GM12878 (cell line): ENCODE measurements at regions not wholly inside any gene's neighbourhood (a gene's known extent, or its start where the extent isn't known, plus 50 kb on each side); places are given as distances from the start of the nearest gene placed in this dataset.

Experiments
- ATAC-seq: fragments of 200-7000 bp; cut with Tn5 transposase; 3 replicates; pipeline ENCODE4 v1.9.1; 2020; ENCODE audit warnings: mild to moderate bottlenecking, moderate library complexity
- BruUV-seq: library from RNA; stranded (reverse); fragments of 400-500 nt; replicated peaks from 2 replicates; lab custom pipeline; 2021; lab: Mats Ljungman, UMichigan
- CTCF ChIA-PET: fragments of 300-600 bp; sonication (Branson Sonifier 250); formaldehyde crosslinking; extraction: SDS; loops from one replicate; lab custom pipeline; 2021; ENCODE audit warnings: inconsistent platforms; lab: Yijun Ruan, JAX
- POLR2A ChIA-PET: fragments of 350-600 bp; formaldehyde crosslinking; extraction: SDS; loops from one replicate; lab custom pipeline; 2021; ENCODE audit warnings: inconsistent platforms; lab: Charles Lee
- RAD21 ChIA-PET: fragments of 300-600 bp; sonication (Branson Sonifier 250); formaldehyde crosslinking; loops from one replicate; lab custom pipeline; 2023; ENCODE audit warnings: antibody characterized with exemption; ENCODE audit not compliant: unreplicated experiment; lab: Charles Lee
- SMC1A ChIA-PET: fragments of 300-600 bp; sonication (Branson Sonifier 250); formaldehyde crosslinking; loops from one replicate; lab custom pipeline; 2023; ENCODE audit not compliant: unreplicated experiment, uncharacterized antibody; lab: Charles Lee
- DNase-seq: peaks from one replicate; pipeline ENCODE4 v3.0.0-alpha.2; 2011; ENCODE audit warnings: low read depth, low spot score
- FAIRE-seq: peaks from 3 replicates; lab custom pipeline; 2011; peaks lifted over from hg19 to GRCh38; lab: Jason Lieb, UNC
- H2AFZ ChIP-seq: 2 replicates; pipeline ENCODE4 v1.6.0; 2011; ENCODE audit warnings: low read depth, low read length, control low read depth; ENCODE audit not compliant: control insufficient read depth
- H3K27ac ChIP-seq: 2 replicates; pipeline ENCODE4 v1.5.1; 2011; ENCODE audit warnings: control low read depth; ENCODE audit not compliant: control insufficient read depth, insufficient read depth
- H3K27me3 ChIP-seq, 2 experiments: replicated peaks in 1 of 2; 2 replicates each; pipeline versions ENCODE4 v1.6.0 to v1.6.1; 2011; ENCODE audit warnings: low read length in 1 of 2; ENCODE audit not compliant: control insufficient read depth in 2 of 2, insufficient read depth in 2 of 2
- H3K36me3 ChIP-seq, 2 experiments: 2 replicates each; pipeline ENCODE4 v1.5.1; 2011; ENCODE audit warnings: low read length in 1 of 2; ENCODE audit not compliant: control insufficient read depth in 2 of 2, insufficient read depth in 2 of 2
- H3K4me1 ChIP-seq: 2 replicates; pipeline ENCODE4 v1.6.1; 2011; ENCODE audit warnings: mild to moderate bottlenecking, low read length, moderate library complexity, mixed read lengths; ENCODE audit not compliant: control insufficient read depth, insufficient read depth
- H3K4me2 ChIP-seq: 2 replicates; pipeline ENCODE4 v1.6.0; 2011; ENCODE audit warnings: control low read depth; ENCODE audit not compliant: control insufficient read depth, insufficient read depth
- H3K4me3 ChIP-seq: fragments of 200-600 bp; sonication (generic); 2 replicates; pipeline ENCODE4 v1.5.1; 2016
- H3K79me2 ChIP-seq: 2 replicates; pipeline ENCODE4 v1.6.0; 2011; ENCODE audit warnings: low read length; ENCODE audit not compliant: control insufficient read depth, insufficient read depth
- H3K9ac ChIP-seq: 2 replicates; pipeline ENCODE4 v1.8.0; 2011; ENCODE audit warnings: low read length, control low read depth, mixed read lengths; ENCODE audit not compliant: control insufficient read depth, insufficient read depth
- H3K9me3 ChIP-seq: replicated peaks from 3 replicates; pipeline ENCODE4 v1.5.1; 2011; ENCODE audit warnings: mild to moderate bottlenecking, low read length; ENCODE audit not compliant: control insufficient read depth, insufficient read depth
- H4K20me1 ChIP-seq: 2 replicates; pipeline ENCODE4 v1.6.0; 2011; ENCODE audit not compliant: control insufficient read depth, insufficient read depth
- BHLHE40 ChIP-seq, 2 experiments: fragments of 450-650 bp in 1 of 2; IDR thresholded peaks; 2 replicates each; pipeline ENCODE4 v1.6.1; 2011 to 2017; ENCODE audit warnings: low read depth in 2 of 2, borderline replicate concordance in 1 of 2, improper control_type of control experiment in 1 of 2, low read length in 1 of 2, mild to moderate bottlenecking in 1 of 2
- EGR1 ChIP-seq, 2 experiments: IDR thresholded peaks; 1 replicate in 1 of 2; 2 replicates in 1 of 2; pipeline ENCODE4 v1.6.1; 2011 to 2012; ENCODE audit warnings: low read depth in 2 of 2, low read length in 2 of 2, borderline replicate concordance in 1 of 2, mild to moderate bottlenecking in 1 of 2, moderate library complexity in 1 of 2
- HCFC1 ChIP-seq: fragments of 150-350 bp; IDR thresholded peaks from 2 replicates; pipeline ENCODE4 v1.6.1; 2014; ENCODE audit warnings: low read length
- MEF2A ChIP-seq: IDR thresholded peaks from 2 replicates; pipeline ENCODE4 v1.6.1; 2011; ENCODE audit warnings: low read depth, mild to moderate bottlenecking, low read length, moderate library complexity; ENCODE audit not compliant: insufficient read depth
- MXI1 ChIP-seq: fragments of 150-350 bp; IDR thresholded peaks from 2 replicates; pipeline ENCODE4 v1.6.1; 2011; ENCODE audit warnings: low read depth, mild to moderate bottlenecking, inconsistent platforms, low read length, improper control_type of control experiment
- PBX3 ChIP-seq: IDR thresholded peaks from 2 replicates; pipeline ENCODE4 v1.6.1; 2011; ENCODE audit warnings: mild to moderate bottlenecking, low read depth, low read length, moderate library complexity; ENCODE audit not compliant: insufficient replicate concordance
- RBBP5 ChIP-seq: fragments of 200-600 bp; sonication (generic); conservative IDR thresholded peaks from 2 replicates; pipeline ENCODE4 v1.6.1; 2016
- SP1 ChIP-seq: IDR thresholded peaks from one replicate; pipeline ENCODE4 v1.6.1; 2011; ENCODE audit warnings: low read depth, low read length
- SREBF2 ChIP-seq: IDR thresholded peaks from 2 replicates; pipeline ENCODE4 v1.6.1; 2012; ENCODE audit warnings: mild to moderate bottlenecking, low read length
- SRF ChIP-seq, 2 experiments: IDR thresholded peaks; 2 replicates each; pipeline ENCODE4 v1.6.1; 2011; ENCODE audit warnings: low read depth in 2 of 2, low read length in 2 of 2, mild to moderate bottlenecking in 1 of 2, moderate library complexity in 1 of 2
- STAT3 ChIP-seq: IDR thresholded peaks from 2 replicates; pipeline ENCODE4 v1.6.1; 2011; ENCODE audit warnings: low read depth, low read length, improper control_type of control experiment
- TARDBP ChIP-seq: IDR thresholded peaks from 2 replicates; pipeline ENCODE4 v1.6.1; 2016; ENCODE audit warnings: borderline replicate concordance
- YY1 ChIP-seq: IDR thresholded peaks from 2 replicates; pipeline ENCODE4 v1.6.1; 2011; ENCODE audit warnings: low read depth, mild to moderate bottlenecking, low read length
- ZNF274 ChIP-seq: IDR thresholded peaks from one replicate; pipeline ENCODE4 v1.8.0; 2011; ENCODE audit not compliant: insufficient read length, insufficient read depth
- WGBS: methylation state at CpG from one replicate; pipeline ENCODE4 v1.1.6; 2016; ENCODE audit warnings: low lambda C conversion rate; ENCODE audit not compliant: insufficient replicate concordance, insufficient coverage; ENCODE audit errors: missing lambda C conversion rate; 5-methylcytosine and 5-hydroxymethylcytosine counted together
- in situ Hi-C: fragments of 300-500 bp; cut with MboI; formaldehyde crosslinking; loops from 9 replicates; pipeline ENCODE4 v1.14.3; 2018; ENCODE audit warnings: mixed read lengths
- intact Hi-C: fragments of 100-400 bp; cut with micrococcal nuclease; formaldehyde crosslinking; loops from one replicate; pipeline ENCODE4 v1.14.2; 2022; ENCODE audit not compliant: unreplicated experiment
- TF ChIP-seq, protein P1 (sequence below): fragments of 150-350 bp; IDR thresholded peaks from 2 replicates; pipeline ENCODE4 v1.6.1; 2014; ENCODE audit warnings: mild to moderate bottlenecking, low read depth, low read length

DNA sequence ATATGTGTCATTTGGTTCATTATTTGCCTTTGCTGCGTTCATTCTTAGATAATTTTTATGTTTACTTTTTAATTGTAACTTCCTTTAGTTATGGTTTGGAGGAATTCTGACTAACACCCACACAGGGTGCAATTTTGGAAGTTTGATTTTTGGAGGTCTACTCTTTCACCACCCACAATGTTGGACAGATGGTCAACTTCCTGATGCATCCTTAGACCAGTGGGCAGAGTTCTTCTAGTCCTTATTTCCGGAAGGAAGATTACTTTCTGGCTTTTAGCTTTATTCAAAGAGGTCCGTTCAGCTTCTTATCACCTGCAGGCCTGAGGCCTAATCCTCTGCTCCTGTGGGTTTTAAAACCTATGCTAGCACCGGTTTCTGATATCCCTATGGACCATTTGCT, 126.7 kb downstream of the MTX3 start:
- ChIA-PET POLR2A (no interaction called here), SMC1A (interaction anchor here (1.2 kb wide), 1 partner anchor 310 kb away, joined by 3 read pairs; no protein-coding TSS in a partner anchor), RAD21 (no interaction called here), CTCF (interaction anchor here (1.1 kb wide), 1 partner anchor 219 kb away, joined by 4 read pairs; no protein-coding TSS in a partner anchor)
- no peaks in the 10 kb centered on the region for H3K36me3 ChIP-seq
- no peak overlapping the region for H2AFZ ChIP-seq
- FAIRE-seq (no peak), DNase-seq (no peak), ATAC-seq (no peak)
- no peak overlapping the region for H3K4me2 ChIP-seq
- no peaks in the 10 kb centered on the region for H3K9me3 ChIP-seq
- no peaks in the 10 kb centered on the region for H3K79me2 ChIP-seq
- H3K4me1 ChIP-seq: no peaks in the 10 kb centered on the region
- no peak overlapping the region for H3K27ac ChIP-seq
- no TSS peak for BruUV-seq
- H4K20me1 ChIP-seq: no peaks in the 10 kb centered on the region
- H3K4me3 ChIP-seq: no peak overlapping the region
- WGBS: 45% methylated on average over 4 of the region's 4 CpGs
- H3K9ac ChIP-seq: no peak overlapping the region
- intact Hi-C loops (no loop called here), in situ Hi-C loops (no loop called here)
- H3K27me3 ChIP-seq: peaks cover 0 to 6% of the 10 kb centered on the region in 2 experiments; a peak in 3 of 4 replicates
- TF ChIP-seq SREBF2 (no peak), EGR1 (IDR thresholded peaks at IDR 0.05; ENCODE audit: borderline replicate concordance in 1 of 2, low read depth in 2 of 2, low read length in 2 of 2) (no peak), SP1 (no peak), MXI1 (no peak), TARDBP (no peak), HCFC1 (no peak), SRF (IDR thresholded peaks at IDR 0.05; ENCODE audit: low read depth in 2 of 2, low read length in 2 of 2) (no peak), YY1 (no peak), ZNF274 (no peak), PBX3 (no peak), RBBP5 (no peak), MEF2A (no peak), BHLHE40 (IDR thresholded peaks at IDR 0.05; ENCODE audit: borderline replicate concordance in 1 of 2, low read depth in 2 of 2, low read length in 1 of 2) (no peak), STAT3 (no peak)
- TF ChIP-seq, protein P1, sequence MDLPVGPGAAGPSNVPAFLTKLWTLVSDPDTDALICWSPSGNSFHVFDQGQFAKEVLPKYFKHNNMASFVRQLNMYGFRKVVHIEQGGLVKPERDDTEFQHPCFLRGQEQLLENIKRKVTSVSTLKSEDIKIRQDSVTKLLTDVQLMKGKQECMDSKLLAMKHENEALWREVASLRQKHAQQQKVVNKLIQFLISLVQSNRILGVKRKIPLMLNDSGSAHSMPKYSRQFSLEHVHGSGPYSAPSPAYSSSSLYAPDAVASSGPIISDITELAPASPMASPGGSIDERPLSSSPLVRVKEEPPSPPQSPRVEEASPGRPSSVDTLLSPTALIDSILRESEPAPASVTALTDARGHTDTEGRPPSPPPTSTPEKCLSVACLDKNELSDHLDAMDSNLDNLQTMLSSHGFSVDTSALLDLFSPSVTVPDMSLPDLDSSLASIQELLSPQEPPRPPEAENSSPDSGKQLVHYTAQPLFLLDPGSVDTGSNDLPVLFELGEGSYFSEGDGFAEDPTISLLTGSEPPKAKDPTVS: no peak
